ENCODE measurements at regions not wholly inside any gene's neighbourhood (a gene's known extent, or its start where the extent isn't known, plus 50 kb on each side); places are given as distances from the start of the nearest gene placed in this dataset.

GRCh38 chr2:2880938-2881337, 496.7 kb downstream of the EIPR1 start:
- no peak overlapping the region for H2AFZ ChIP-seq (ENCODE audit: low read depth, low read length, severe bottlenecking)
- H4K20me1 ChIP-seq (ENCODE audit: low read depth, low read length) = no peaks in the 10 kb centered on the region
- no peak overlapping the region for H3K27ac ChIP-seq (ENCODE audit: low read depth, low read length)
- no peaks in the 10 kb centered on the region for H3K79me2 ChIP-seq (ENCODE audit: insufficient read depth, low read length)
- no peaks in the 10 kb centered on the region for H3K36me3 ChIP-seq (ENCODE audit: low read length)
- H3K9me2 ChIP-seq (replicated peaks; ENCODE audit: insufficient read depth, low read length) = no peaks in the 10 kb centered on the region
- H3K4me2 ChIP-seq (ENCODE audit: low read depth, low read length, poor library complexity, severe bottlenecking) = no peak overlapping the region
- TF ChIP-seq CTCF (IDR thresholded peaks at IDR 0.05; ENCODE audit: insufficient read depth, low read length, poor library complexity, severe bottlenecking) (no peak), EZH2phosphoT487 (conservative IDR thresholded peaks at IDR 0.05; ENCODE audit: low read length) (no peak)
- no peak overlapping the region for H3K4me3 ChIP-seq (ENCODE audit: insufficient read depth, low read length, poor library complexity, severe bottlenecking)
- no peaks in the 10 kb centered on the region for H3K9me3 ChIP-seq (ENCODE audit: insufficient read depth, low read length)
- no peaks in the 10 kb centered on the region for H3K27me3 ChIP-seq (ENCODE audit: low read length)
- H3K9ac ChIP-seq (ENCODE audit: low read length) = no peak overlapping the region
- no peaks in the 10 kb centered on the region for H3F3A ChIP-seq (ENCODE audit: insufficient read depth)

GRCh38 chr2:2879781-2880180, 497.8 kb downstream of the EIPR1 start:
- Histone ChIP-seq H3K79me2 (ENCODE audit: insufficient read depth, low read length) (no peaks in the 10 kb centered on the region), H2AFZ (ENCODE audit: low read depth, low read length, severe bottlenecking) (no peak overlapping the region), H3K27me3 (ENCODE audit: low read length) (no peaks in the 10 kb centered on the region), H3K9me2 (replicated peaks; ENCODE audit: insufficient read depth, low read length) (no peaks in the 10 kb centered on the region), H3K27ac (ENCODE audit: low read depth, low read length) (no peak overlapping the region), H3K4me3 (ENCODE audit: insufficient read depth, low read length, poor library complexity, severe bottlenecking) (no peak overlapping the region), H4K20me1 (ENCODE audit: low read depth, low read length) (no peaks in the 10 kb centered on the region), H3K4me2 (ENCODE audit: low read depth, low read length, poor library complexity, severe bottlenecking) (no peak overlapping the region), H3K36me3 (ENCODE audit: low read length) (no peaks in the 10 kb centered on the region), H3K9me3 (ENCODE audit: insufficient read depth, low read length) (no peaks in the 10 kb centered on the region), H3K9ac (ENCODE audit: low read length) (no peak overlapping the region), H3F3A (ENCODE audit: insufficient read depth) (no peaks in the 10 kb centered on the region)
- TF ChIP-seq EZH2phosphoT487 (conservative IDR thresholded peaks at IDR 0.05; ENCODE audit: low read length) (no peak), CTCF (IDR thresholded peaks at IDR 0.05; ENCODE audit: insufficient read depth, low read length, poor library complexity, severe bottlenecking) (no peak)

GRCh38 chr2:2879071-2879470, 498.5 kb downstream of the EIPR1 start:
- Histone ChIP-seq H3K9ac (ENCODE audit: low read length) (no peak overlapping the region), H2AFZ (ENCODE audit: low read depth, low read length, severe bottlenecking) (no peak overlapping the region), H3K4me2 (ENCODE audit: low read depth, low read length, poor library complexity, severe bottlenecking) (no peak overlapping the region)

More at GRCh38 chr2:2879071-2879470, 498.5 kb downstream of the EIPR1 start:
- H3K9me3 ChIP-seq (ENCODE audit: insufficient read depth, low read length) = no peaks in the 10 kb centered on the region
- H3F3A ChIP-seq (ENCODE audit: insufficient read depth) = no peaks in the 10 kb centered on the region
- H3K36me3 ChIP-seq (ENCODE audit: low read length) = no peaks in the 10 kb centered on the region
- H4K20me1 ChIP-seq (ENCODE audit: low read depth, low read length) = no peaks in the 10 kb centered on the region
- H3K79me2 ChIP-seq (ENCODE audit: insufficient read depth, low read length) = no peaks in the 10 kb centered on the region
- H3K27me3 ChIP-seq (ENCODE audit: low read length) = no peaks in the 10 kb centered on the region
- H3K9me2 ChIP-seq (replicated peaks; ENCODE audit: insufficient read depth, low read length) = no peaks in the 10 kb centered on the region
- H3K4me3 ChIP-seq (ENCODE audit: insufficient read depth, low read length, poor library complexity, severe bottlenecking) = no peak overlapping the region
- no peak for TF ChIP-seq CTCF (IDR thresholded peaks at IDR 0.05; ENCODE audit: insufficient read depth, low read length, poor library complexity, severe bottlenecking)
- TF ChIP-seq EZH2phosphoT487 (conservative IDR thresholded peaks at IDR 0.05; ENCODE audit: low read length) = no peak
- no peak overlapping the region for H3K27ac ChIP-seq (ENCODE audit: low read depth, low read length)

All from SU-DHL-6 (cell line).